ACC112 (cell line): ENCODE measurements at regions not wholly inside any gene's neighbourhood (a gene's known extent, or its start where the extent isn't known, plus 50 kb on each side); places are given as distances from the start of the nearest gene placed in this dataset.

Source experiments
- H2AFZ ChIP-seq: fragments of 200-600 bp; sonication (generic); one replicate; pipeline ENCODE4 v1.6.0; 2017; ENCODE audit warnings: antibody characterized with exemption, low read length; ENCODE audit not compliant: unreplicated experiment
- H3K27ac ChIP-seq: fragments of 200-600 bp; sonication (generic); 2 replicates; pipeline ENCODE4 v1.5.1; 2014; ENCODE audit warnings: low read depth, mild to moderate bottlenecking, antibody characterized with exemption, low read length, moderate library complexity
- H3K27me3 ChIP-seq: fragments of 200-600 bp; sonication (generic); 2 replicates; pipeline ENCODE4 v1.6.1; 2014; ENCODE audit warnings: mild to moderate bottlenecking, antibody characterized with exemption, low read length, moderate library complexity, mixed read lengths; ENCODE audit not compliant: insufficient read depth
- H3K36me3 ChIP-seq: fragments of 200-600 bp; sonication (generic); 2 replicates; pipeline ENCODE4 v1.6.1; 2016; ENCODE audit warnings: mild to moderate bottlenecking, antibody characterized with exemption, low read length, moderate library complexity, mixed read lengths; ENCODE audit not compliant: insufficient read depth
- H3K4me1 ChIP-seq: fragments of 200-600 bp; sonication (generic); one replicate; pipeline ENCODE4 v1.6.1; 2016; ENCODE audit warnings: low read length, mixed read lengths; ENCODE audit not compliant: insufficient read depth, unreplicated experiment, control insufficient read depth
- H3K4me3 ChIP-seq: fragments of 200-600 bp; sonication (generic); 2 replicates; pipeline ENCODE4 v1.5.1; 2014; ENCODE audit warnings: mild to moderate bottlenecking, low read depth, low read length
- H3K79me2 ChIP-seq: fragments of 200-600 bp; sonication (generic); one replicate; pipeline ENCODE4 v1.6.0; 2016; ENCODE audit warnings: low read length; ENCODE audit not compliant: control insufficient read depth, unreplicated experiment, insufficient read depth

DNA sequence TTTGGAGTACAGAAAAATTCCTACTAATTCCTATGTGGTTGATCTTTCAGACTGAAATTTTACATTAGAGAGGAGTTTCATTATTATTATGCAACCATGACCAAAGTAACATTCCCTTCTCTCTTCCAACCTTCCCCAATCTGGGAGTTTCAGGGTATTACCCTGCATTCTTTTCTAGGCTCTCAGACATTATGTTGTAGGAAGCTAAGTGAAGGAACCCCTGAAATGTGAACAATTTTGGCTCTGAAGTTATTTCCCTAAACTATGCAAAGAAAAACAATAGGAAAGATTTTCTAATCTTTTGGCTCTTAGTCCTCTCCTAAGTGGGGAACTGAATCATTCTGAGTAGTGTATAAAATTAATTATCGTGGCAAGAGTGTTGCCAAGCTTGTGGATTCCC, 63.3 kb upstream of the ZFAND5 start:
- Histone ChIP-seq H3K27ac (peak overlapping the region; percentile 26; the same call in 1 of the 2 replicates), H3K36me3 (no peaks in the 10 kb centered on the region), H3K4me1 (peaks cover 16% of the 10 kb centered on the region), H3K79me2 (no peaks in the 10 kb centered on the region), H3K4me3 (peak overlapping the region; percentile 24), H2AFZ (peak overlapping the region; percentile 20), H3K27me3 (no peaks in the 10 kb centered on the region)

DNA sequence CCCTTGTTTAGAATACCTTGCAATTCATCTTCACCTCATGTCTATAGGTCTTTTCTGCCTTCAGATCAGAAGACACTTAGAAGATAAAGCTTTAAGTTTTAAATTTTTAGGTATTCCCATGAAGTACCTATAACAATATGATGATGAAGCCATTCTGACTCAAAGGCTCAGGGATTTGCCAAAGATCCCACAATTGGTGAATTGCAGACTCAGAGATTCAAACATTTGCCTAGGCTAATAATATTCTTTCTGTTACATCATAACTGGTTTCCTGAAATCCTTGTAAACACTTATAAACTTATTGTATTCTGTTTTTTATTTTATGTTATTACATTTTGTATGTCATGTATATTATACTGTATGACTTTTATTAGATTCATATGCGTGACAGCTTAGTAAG, 62.8 kb upstream of the ZFAND5 start:
- Histone ChIP-seq H3K4me3 (no peak overlapping the region), H3K4me1 (peaks cover 16% of the 10 kb centered on the region), H3K79me2 (no peaks in the 10 kb centered on the region), H2AFZ (no peak overlapping the region), H3K27me3 (no peaks in the 10 kb centered on the region), H3K27ac (peak overlapping the region; percentile 26; the same call in 1 of the 2 replicates), H3K36me3 (no peaks in the 10 kb centered on the region)

DNA sequence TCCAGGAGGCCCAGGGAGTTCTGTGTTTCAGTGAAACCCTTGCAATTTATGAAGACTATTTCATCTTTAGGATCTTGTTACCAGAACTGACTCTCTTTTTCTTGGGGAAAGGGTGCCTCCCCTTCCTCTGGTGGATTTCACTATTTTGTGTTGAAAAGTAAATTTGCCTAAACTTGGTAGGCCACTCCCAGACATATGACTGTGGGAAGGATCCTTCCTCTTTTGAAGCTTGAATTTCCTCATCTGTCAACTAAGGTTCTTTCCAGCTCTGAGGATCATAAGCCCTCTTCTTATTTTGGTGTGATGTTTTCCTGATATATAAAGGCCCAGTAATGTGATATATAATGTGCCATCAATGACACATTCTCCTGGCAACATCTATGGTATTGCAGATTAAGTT, 59.1 kb upstream of the ZFAND5 start:
- Histone ChIP-seq H3K27me3 (no peaks in the 10 kb centered on the region), H3K27ac (no peak overlapping the region), H3K4me3 (no peak overlapping the region), H3K79me2 (no peaks in the 10 kb centered on the region), H3K36me3 (no peaks in the 10 kb centered on the region), H3K4me1 (peaks cover 10% of the 10 kb centered on the region), H2AFZ (no peak overlapping the region)

DNA sequence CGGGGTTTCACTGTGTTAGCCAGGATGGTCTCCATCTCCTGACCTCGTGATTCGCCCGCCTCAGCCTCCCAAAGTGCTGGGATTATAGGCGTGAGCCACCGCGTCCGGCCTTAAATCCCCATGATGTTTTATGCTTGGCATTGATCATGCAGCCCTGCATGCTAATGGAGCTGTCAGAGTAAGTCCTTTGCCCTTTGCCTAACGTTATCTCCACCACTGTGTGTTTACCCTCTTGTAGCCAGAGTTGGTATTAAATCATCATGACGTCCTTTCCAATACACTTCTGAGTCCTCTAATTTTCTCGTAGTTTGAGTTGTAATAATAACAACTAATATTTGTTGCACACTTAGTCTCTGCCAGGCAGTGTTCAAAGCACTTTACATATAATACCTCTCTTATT, 57.2 kb upstream of the ZFAND5 start:
- Histone ChIP-seq H3K4me1 (no peaks in the 10 kb centered on the region), H3K4me3 (no peak overlapping the region), H2AFZ (no peak overlapping the region), H3K36me3 (no peaks in the 10 kb centered on the region), H3K79me2 (no peaks in the 10 kb centered on the region), H3K27ac (no peak overlapping the region), H3K27me3 (no peaks in the 10 kb centered on the region)

DNA sequence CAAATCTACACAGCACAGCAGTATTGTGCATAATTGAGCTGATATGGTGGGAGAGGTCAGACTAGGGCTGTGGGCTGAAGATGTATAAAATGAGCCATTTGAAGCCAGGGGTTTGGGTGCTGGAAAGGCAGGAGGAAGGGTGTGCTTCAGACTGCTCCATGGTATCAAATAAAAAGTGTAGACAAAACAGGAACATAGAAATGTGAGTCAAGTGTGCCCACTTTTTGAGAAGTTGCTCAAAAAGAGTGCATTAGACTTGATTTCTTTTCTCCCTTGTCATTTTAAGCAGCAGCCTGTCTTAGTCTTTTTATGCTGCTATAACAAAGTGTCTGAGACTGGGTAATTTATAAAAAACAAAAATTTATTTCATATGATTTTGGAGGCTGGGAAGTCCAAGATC, 55.8 kb upstream of the ZFAND5 start:
- Histone ChIP-seq H3K27ac (no peak overlapping the region), H3K27me3 (no peaks in the 10 kb centered on the region), H3K4me1 (no peaks in the 10 kb centered on the region), H3K79me2 (no peaks in the 10 kb centered on the region), H2AFZ (no peak overlapping the region), H3K4me3 (no peak overlapping the region), H3K36me3 (no peaks in the 10 kb centered on the region)

DNA sequence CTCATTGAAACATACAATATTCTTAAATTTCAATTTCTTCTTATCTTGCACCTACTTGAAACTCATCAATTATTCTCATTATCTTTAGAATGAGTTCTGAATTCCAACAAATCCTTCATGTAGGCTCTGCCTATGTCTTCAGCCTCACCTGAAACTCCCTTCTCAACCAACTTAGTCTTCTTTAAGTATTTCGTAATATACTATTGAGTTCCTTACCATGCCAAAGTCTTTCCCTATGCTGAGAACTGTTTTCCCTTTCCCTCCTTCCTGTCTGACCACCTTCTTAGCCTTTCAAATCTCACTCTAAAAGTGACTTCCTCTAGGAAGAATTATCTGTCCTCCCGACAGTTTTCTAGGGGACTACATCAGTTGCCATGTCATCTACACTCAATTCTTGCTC, 50.9 kb upstream of the ZFAND5 start:
- Histone ChIP-seq H3K4me1 (no peaks in the 10 kb centered on the region), H3K4me3 (no peak overlapping the region), H3K36me3 (no peaks in the 10 kb centered on the region), H2AFZ (no peak overlapping the region), H3K79me2 (no peaks in the 10 kb centered on the region), H3K27ac (no peak overlapping the region), H3K27me3 (no peaks in the 10 kb centered on the region)

DNA sequence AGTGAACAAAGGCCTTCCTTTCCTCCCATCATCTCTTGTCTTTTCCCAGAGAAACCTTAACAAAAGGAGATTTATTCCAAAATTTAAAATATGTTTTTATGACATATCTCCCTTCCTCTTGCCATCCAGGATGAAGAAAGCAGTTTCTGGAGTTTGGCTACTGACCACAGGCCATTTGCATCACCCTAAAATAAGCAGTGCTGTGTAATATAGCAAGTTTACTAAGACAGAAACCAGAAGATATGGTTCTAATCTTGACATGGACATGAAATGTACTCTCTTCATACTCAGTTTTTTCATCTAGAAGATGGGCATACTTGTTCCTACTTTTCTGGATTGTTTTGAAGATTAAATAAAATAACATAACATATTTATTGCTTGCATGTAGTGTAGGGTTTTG, 50.2 kb upstream of the ZFAND5 start:
- H3K27me3 ChIP-seq, result no peaks in the 10 kb centered on the region
- H2AFZ ChIP-seq, result no peak overlapping the region
- no peaks in the 10 kb centered on the region for H3K36me3 ChIP-seq
- no peak overlapping the region for H3K27ac ChIP-seq
- H3K79me2 ChIP-seq, result no peaks in the 10 kb centered on the region
- no peaks in the 10 kb centered on the region for H3K4me1 ChIP-seq
- no peak overlapping the region for H3K4me3 ChIP-seq
